ENCODE measurements at regions not wholly inside any gene's neighbourhood (a gene's known extent, or its start where the extent isn't known, plus 50 kb on each side); places are given as distances from the start of the nearest gene placed in this dataset.
"Not testable (repeated sequence)": the region's sequence is repeated elsewhere in the genome, so short reads cannot be mapped to it uniquely, and the experiment has no call there.

DNA sequence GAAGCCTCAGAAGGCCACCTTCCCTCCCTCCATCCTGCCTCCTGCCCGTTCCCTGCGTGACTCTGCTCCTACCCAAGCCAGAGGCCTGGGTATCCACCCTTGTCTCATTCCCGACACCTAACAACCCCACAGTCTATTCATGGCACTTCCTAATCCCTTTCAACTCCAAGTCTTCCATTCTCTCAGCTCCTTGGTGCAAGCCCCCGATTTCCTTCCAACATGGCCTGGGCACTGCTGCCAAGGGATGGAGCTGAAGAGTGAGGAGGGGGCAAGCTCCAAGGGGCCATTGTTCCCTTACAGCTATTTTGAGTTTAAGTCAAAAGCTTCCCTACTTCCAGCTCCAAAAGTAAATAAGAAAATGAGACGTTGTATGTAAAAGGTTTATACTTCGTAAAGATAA lies 84.8 kb upstream of the ASB18 start:
- no peak for FAIRE-seq

DNA sequence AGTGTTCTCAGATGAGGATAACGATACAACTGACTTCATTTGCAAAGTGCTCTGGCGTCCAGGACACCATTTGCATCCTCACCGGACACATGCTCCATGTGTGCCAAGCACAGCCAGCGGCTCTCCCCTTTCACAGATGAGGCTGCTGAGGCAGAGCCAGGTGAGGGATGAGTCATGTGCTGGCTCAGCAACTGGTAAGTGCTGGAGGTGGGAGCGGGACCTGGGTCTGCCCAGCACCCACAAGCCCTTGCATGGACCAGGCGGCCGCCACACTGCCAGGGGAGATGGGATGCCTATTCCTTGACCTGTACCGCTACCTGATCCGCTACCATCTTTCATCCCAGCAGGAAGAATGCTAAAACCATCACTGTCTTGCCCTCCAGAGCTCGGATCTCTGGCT lies 86.2 kb upstream of the ASB18 start:
- no peak for FAIRE-seq

DNA sequence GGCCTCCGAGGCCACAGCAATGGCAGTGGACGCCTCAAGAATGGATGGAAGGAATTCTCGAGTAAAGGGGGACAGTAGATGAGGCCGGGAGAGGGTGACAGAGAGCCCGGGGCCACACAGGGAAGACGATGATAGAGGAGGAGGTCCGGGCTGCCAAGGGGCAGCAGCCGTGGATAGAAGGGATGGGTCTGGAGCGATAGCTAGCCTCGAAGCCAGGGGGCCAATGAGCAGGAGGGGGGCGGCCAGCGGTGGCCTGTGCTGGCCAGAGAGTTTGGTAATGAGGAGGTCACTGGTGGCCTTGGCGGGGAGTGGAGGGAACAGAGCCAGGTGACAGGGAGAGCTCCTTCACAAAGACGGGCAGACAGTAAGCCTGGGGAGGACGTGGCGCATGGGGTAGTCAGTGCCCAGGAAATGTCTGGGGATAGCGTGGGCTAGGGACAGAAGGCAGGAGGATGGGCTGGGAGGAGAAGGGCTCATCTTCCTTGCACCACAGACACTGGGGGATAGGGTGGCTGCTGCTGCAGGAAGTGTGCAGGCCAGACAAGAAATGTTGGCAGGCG lies 87.8 kb upstream of the ASB18 start:
- no peak for FAIRE-seq

DNA sequence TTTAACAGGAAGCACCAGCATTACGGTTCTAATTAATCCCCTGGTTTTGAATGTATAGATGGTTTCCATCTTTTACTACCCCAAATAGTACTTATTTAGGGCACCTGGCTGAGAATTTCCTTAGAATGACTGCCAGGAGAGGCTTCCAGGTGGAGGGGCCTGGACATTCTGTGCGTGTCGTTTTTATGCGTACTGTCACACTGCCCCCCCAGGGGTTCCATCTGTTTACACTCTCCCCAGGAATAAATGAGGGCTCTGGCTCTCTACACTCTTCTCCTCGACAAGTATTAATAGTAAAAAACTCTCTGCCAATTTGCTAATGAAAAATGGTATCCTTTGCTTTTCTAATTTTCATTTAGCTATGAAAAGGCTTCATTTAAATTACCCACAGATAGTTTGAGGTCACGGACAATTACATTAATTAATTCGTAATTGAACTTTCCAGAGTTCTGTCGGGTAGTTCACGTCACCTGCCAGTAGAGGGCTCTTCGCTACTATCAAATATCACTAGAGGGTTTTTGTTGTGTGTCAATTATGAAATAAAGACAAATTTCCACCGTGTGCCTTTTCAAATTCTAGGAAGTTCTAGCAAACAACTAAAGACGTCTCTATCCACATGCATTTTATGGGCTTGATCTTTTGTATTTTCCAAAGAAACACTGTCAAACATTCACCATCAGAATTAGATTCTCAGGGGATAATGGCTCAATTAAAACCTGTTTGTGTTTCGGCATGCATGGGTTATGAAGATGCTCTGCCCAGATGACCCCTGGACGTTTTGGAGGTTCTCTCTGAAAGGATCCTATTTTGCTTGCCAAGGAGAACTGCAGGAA lies 88.8 kb upstream of the ASB18 start:
- FAIRE-seq, result peak; percentile 85

DNA sequence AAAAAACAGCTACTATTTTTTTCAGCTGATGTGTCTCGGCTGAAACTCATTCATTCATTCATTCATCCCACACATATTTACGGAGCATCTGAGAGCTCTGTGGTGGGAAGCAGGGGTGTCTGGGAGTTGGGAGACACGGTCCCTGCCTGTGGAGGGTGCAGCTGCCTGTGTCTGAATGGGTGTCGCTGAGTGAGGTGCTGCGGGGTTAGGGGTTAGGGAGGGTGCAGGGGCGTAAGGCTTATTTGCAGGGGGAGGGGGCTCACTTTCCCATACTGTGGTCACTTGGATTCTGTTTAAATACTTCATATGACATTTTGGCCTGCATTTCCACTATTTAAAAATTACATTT lies 89.4 kb upstream of the ASB18 start:
- FAIRE-seq, result no peak

DNA sequence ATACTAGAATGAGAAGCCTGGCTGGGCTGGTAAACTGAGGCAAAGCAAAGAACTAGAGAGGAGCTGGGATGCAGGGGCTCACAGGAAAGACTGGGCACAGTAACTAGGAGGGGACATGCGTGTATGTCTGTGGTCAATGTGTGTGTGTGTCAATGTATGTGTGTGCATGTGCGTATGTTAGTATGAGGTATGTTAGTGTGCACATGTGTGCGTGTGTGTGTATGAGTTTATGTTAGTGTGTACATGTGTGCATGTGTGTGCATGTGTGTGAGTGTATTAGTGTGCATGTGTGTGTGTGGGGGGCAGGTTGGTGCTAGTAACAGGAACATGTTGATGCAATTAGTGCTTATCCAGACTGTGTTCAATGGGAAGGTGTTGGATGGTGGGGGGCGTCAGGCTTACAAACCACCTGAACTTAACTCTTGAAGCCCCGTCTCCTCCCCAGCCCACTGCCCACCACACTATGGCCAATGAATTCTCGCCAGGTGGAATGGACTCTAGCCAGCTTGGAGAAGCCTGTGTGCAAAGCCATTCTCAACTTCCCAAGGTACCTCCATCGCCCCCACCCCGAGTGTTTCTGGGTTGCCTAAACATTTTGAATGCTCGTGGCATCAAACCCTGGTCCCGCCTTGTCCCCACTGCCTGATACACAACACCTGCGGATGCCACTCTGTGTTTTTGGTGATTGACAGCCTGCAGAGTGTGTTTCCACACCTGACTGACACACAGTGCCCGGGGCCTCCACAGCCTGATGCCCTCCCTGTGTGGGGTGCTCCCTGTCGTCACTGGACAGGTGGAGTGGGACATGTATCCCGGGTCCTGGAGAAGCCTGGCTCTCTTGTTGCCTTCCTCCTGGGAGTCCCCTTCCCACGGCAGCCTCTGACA lies 90.1 kb upstream of the ASB18 start:
- no peak for FAIRE-seq

DNA sequence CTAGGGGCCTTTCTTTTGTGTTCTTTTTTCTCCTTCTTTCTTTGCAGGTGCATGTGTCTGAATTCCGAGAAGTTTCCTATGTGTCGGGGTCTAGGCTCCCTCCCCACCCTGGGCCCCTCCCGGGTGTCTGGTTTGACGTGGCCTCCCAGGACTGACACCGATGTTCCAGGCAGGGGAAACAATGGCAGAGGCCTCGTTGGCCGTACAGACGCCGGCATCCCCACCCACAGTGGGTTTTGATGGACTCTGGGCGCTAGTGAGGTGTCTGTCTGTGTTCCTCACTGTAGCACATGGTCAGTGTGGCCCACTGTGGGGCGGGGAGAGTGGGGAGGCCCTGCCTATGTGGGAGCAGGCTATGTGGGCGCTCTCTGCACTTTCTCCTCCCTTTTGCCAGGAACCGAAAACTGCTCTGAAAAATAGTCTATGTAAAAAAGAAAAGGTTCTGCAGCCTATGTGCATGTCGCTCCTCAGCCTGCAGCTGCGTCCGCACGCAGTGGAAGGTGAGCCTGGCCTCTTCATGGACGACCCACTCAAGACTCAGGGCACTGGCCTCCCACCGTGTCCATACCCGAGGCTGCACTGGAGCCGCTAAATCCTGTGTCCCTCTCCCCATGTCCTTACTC lies 90.9 kb upstream of the ASB18 start:
- no peak for FAIRE-seq

DNA sequence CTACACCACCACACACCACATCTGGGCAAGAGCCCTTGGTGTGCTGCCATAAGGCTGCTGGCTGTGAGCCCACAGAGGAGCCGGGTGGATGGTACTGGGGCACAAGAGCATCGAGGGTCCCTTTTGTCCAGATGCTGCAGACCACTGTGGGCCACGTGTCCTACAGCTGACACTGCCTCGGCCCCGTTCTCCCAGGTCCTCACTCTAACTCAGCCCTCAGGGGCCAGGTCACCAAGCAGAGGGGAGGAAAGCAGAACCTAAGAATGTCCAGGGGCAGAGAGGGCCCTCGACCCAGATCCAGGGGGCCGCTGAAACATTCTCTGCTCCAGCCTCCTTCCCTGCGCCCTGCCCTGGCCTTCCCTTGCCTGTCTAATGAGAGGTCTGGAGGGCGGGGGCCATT lies 91.7 kb upstream of the ASB18 start:
- FAIRE-seq, result no peak

DNA sequence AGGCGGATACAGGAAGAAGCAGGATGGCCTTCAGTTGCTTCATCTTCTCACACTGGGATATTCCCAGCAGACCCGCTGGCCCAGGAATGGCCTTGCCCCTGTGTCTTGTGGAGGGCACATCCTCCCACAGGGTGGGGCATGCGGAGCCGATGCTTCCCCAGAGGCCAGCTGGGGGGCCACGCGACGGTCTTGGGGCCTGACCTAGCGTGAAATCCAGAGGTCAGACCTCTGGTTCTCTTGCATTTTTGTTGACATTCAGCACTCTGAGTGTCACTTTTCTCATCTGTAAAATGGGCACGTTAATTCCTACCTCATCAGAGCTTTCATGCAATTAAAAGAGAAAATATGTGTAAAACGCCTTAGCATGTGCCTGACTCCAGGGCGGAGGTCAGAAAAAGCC lies 92.1 kb upstream of the ASB18 start:
- FAIRE-seq, result not testable (repeated sequence)

DNA sequence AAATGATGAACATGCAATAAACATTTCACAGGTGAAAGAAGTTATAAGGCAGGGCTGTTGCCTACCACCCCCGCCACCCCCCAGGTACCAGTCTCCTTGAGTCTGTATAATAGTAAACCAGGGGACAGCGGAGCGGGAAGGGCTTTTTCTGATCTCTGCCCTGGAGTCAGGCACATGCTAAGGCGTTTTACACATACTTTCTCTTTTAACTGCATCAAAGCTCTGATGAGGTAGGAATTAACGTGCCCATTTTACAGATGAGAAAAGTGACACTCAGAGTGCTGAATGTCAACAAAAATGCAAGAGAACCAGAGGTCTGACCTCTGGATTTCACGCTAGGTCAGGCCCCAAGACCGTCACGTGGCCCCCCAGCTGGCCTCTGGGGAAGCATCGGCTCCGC lies 94.3 kb upstream of the ASB18 start:
- not testable (repeated sequence) for FAIRE-seq

DNA sequence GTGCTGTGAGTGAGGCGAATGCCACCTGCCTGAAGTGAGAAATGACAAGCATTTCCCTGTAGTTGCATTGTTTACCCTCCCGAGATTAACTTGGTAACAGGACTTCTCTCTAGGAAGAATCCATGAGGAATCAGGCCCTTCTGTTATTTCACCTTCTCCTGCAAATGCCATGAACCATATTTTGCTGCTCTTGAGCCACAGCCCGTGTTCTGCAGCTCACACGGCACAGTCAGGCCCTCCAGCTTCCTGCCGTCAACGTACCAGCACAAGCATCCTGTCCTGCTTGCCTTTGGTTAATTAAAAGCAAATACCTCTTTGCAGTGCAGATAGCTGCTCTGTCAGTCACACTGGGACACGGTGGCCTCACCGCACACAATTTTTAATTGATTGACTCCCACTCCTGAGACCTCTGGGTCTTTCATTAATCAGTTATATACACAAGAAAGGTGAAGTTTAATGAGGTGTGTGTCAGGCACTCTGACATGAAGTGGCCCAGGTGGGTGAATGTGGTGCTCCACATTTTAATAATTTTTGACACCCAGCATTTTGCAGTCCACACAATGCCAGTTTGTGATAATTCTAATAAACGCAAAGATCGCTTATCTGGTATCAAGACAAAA lies 95.3 kb upstream of the ASB18 start:
- FAIRE-seq, result no peak

DNA sequence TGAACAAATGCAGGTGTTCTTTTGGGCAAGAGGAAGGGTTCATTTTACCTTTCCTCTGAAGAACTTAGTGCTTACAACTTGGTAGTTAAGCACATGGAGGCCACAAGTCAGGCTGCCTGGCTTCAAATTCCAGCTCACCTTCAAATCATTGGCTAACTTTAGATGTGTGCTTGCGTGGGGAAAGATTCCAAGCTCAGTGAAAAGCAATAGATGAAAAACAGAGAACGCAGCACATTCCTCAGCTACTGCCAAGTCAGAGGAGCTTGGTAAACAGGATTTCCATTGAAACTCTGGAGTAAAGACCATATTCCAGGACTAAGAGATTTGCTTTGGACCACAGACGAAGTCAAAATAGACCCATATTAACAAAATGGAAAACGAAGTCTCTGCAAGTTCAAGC lies 96.3 kb upstream of the ASB18 start:
- FAIRE-seq, result no peak

DNA sequence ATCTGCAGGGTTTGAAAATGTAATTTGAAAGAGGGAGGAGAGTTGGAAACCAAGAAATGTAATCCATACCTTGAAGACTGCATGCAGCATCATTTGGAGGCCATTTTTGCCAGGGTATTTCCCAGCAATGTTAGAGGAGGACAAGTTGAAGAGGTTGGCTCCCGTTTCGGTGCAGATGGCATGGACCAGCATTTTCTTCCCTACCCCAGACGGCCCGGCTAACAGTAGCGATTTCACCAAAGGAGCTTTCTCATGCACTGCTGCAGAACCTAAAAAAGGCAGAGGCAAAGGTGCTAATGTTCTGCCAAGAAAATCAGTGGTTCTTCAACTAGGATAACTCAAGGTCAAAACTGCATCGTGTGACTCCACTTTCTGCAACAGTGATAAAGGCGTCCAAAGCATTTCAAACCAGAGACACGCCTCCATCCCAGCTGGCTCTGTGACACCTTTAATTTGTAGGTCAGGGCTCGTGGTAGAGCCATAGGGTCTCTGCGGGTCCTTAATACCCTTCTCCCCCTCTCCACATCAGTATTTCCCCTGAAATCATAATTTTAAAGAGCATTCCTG lies 99.6 kb upstream of the ASB18 start:
- FAIRE-seq, result no peak

DNA sequence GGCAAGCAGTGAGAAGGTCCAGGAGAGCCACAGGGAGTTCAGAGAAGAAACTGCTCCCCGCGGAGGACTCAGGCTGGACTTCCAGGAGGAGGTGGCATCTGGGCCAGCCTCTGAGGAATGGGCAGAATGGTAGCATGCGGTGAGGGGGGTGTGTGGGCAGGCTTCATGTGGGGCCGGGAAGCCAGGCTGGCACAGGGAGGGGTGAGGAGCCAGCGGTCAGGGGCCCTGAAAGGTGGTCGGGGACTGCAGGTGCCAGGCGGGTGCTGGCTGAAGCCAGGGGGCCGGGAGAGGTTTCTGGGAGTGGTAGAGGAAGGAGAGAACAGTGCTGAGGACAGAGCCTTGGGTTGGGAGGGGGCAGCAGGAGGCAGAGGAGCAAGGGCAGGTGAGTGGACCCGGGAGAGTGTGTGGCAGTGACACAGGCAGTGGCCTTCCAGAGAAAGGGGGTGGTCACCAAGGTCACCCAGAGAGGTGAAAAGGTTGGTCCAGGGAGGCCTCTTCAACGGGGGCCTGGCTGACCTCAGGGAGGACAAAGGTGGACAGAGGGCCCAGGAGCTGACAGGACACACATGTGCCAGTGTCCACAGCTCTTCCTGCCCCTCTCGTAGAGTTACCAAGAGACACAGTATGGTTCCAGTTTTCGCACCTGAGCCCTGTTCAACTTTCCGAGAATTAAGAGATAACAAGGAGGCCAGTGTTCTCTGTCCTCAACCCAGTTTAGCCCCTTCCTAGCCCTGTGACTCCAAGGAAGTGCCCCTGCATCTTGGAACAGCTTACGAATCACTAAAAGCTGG lies 101.2 kb upstream of the ASB18 start:
- FAIRE-seq, result no peak

DNA sequence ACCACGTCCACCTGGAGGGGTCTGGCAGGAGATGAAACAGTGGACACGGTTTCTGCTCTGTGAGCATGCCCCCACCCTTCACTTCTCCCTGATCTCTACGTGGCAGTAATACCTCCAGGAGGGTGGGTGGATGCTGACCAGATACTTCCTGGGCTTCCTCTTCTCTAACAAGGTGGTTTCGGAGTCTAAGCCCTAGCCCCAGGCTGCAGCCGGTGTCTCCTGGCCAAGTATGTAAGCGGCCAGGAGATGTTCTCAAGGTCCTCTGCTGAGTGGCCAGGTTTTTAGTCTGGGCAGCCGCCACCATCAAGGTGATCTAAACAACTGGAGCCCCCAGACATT lies 101.8 kb upstream of the ASB18 start:
- FAIRE-seq, result no peak

DNA sequence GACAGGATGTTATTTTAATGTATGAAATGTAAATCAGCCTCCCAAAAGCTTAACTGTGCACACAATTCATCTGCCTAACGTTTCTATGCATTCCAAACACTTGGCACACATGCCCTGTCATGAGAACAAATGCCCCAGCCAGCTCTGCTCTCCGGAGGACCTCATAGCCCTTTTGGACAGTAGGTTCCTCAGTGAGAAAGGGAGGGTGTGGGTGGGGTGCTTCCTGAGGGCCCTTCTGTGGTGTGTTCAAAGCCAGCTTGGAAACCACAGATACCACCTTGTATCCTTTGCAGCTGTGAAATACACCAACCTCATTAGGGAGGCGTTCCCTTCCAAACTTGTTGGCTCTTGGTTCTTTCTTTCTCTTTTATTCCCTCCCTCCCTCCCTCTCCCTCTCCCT lies 102.2 kb upstream of the ASB18 start:
- FAIRE-seq, result no peak

DNA sequence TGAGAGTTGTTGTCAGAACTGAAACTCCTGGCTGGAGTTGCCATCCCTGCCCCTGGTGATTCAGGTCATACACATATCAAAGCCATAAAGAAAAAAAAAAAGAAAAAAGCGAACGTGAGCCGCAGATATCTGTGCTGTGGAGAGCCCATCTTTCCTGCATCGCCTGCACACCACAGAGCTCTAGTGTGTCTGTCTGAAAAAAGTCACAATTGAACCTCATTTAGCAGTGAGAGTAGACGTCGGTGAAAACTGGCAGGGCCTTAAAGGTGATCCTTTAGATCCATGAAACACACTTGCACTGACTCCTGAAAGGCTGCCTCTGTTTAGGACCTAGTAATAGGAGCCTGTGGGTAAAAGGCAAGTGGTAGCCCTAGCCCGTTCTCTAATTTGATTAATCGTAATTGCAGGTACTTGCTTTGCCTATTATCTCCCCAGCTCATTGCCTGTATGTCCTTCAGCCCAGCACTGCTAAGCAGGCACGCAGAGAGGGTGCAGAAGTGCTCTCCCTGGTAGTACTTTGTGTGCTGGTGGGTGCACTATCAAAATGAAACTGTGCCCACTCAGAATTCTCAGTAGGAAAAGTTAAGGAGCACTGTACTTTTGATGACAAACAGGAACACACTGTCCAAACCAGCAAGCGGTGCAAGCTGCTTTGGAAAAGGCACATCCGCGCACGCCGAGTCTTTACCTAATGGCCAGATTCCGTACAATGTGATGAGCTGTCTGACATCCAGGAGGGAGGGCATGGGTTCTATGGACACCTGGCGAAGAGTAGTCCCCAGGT lies 103.5 kb upstream of the ASB18 start:
- FAIRE-seq, result no peak

DNA sequence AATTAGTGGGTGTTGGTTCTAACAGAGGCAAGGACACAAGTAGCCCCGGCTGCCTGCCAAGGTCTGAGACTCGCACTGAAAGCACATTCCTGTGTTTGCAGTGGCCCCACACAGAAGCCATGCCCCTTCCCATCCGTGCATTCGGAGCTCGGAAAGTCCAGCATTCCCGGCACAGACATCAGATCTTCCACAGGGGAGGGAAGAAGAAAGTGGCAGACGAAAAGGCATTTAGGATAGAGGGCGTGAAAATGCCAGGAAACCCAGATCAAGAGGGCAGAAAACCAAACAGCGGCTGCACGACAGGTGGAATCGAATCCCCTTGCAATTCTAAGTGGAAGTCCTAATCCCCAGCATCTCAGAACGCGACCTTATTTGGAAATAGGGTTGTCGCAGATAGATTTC lies 105.5 kb upstream of the ASB18 start:
- FAIRE-seq, result no peak

DNA sequence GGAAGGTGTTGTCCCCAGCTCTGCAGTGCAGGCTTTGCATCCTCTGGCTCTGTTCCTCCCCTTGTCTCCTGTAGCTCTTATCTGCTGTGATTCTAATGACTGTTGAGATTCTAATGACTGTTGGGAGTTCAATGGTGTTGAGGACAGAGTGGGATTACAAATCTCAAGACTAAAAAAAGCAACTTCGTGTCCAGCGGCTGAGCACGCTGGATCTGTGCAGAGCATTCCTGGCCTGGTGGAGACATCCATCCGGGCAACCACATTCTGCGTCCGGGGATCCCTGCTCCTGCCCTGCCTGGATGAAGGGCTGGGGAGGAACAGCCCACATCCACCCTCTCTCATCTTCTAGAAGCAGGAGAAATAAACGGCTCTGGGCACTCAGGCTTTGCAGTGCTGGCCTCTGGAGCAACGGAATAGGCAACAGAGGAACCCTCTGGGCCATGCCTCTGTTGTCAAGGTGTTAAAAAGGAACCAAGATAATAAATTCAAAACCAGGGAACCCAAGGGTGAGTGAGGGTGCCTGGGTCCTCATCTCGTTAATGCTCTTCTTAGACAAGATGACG lies 106.7 kb upstream of the ASB18 start:
- no peak for FAIRE-seq

DNA sequence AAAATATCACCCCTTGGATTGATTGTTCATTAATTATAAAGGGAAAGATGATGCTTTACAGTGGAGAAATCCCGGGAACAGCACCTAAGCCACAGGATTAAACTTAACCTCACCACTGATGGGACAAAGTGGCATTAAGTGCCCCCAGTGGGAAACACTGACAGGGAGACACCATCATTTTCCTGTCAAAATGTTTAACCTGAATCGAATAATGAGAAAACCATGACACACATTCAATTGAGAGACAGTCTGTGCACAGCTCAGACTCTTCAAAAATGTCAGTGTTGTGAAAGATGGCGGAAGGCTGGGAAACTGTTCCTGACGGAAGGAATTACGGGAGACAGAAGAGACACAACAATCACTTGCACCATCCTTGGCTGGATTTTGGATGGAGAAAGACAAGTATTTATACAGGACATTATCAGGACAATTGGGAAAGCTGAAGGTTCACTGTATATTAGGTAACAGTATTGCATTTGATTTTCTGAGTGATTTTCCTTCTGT lies 111.8 kb upstream of the ASB18 start:
- no peak for FAIRE-seq
